HG03439 (cell line): ENCODE measurements at regions not wholly inside any gene's neighbourhood (a gene's known extent, or its start where the extent isn't known, plus 50 kb on each side); places are given as distances from the start of the nearest gene placed in this dataset.

ENCODE experiments used
- ATAC-seq: cut with Tn5 transposase; IDR thresholded peaks from one replicate; pipeline ENCODE4 v1.9.1; 2021; ENCODE audit warnings: mild to moderate bottlenecking, moderate library complexity; ENCODE audit not compliant: unreplicated experiment

- ATAC-seq: no peak
Measured at GRCh38 chr12:58131986-58132755, 190.8 kb downstream of the ATP23 start.

- ATAC-seq: no peak
Measured at GRCh38 chr12:58138424-58138823, 197.1 kb downstream of the ATP23 start.

- no peak for ATAC-seq
Measured at GRCh38 chr12:58139894-58140293, 198.5 kb downstream of the ATP23 start.

GRCh38 chr12:58140395-58140794 is 199.0 kb downstream of the ATP23 start:
- no peak for ATAC-seq

GRCh38 chr12:58142991-58143390 is 201.6 kb downstream of the ATP23 start:
- ATAC-seq: no peak

GRCh38 chr12:58143498-58143995 is 202.2 kb downstream of the ATP23 start:
- ATAC-seq: no peak

GRCh38 chr12:58148405-58148804 is 207.0 kb downstream of the ATP23 start:
- no peak for ATAC-seq

- ATAC-seq: no peak
Measured at GRCh38 chr12:58148976-58149375, 207.6 kb downstream of the ATP23 start.

- ATAC-seq: no peak
Measured at GRCh38 chr12:58154359-58154758, 213.0 kb downstream of the ATP23 start.

- ATAC-seq: no peak
Measured at GRCh38 chr12:58156697-58157096, 215.3 kb downstream of the ATP23 start.

GRCh38 chr12:58159941-58160340 is 218.6 kb downstream of the ATP23 start:
- no peak for ATAC-seq

GRCh38 chr12:58161773-58162172 is 220.4 kb downstream of the ATP23 start:
- ATAC-seq: no peak

GRCh38 chr12:58163021-58163420 is 221.7 kb downstream of the ATP23 start:
- no peak for ATAC-seq

- no peak for ATAC-seq
Measured at GRCh38 chr12:58166643-58167042, 225.3 kb downstream of the ATP23 start.

- no peak for ATAC-seq
Measured at GRCh38 chr12:58167622-58168021, 226.3 kb downstream of the ATP23 start.

GRCh38 chr12:58169826-58170225 is 228.5 kb downstream of the ATP23 start:
- ATAC-seq: no peak

GRCh38 chr12:58171914-58172313 is 230.5 kb downstream of the ATP23 start:
- no peak for ATAC-seq

GRCh38 chr12:58172433-58173073 is 231.2 kb downstream of the ATP23 start:
- ATAC-seq: no peak

GRCh38 chr12:58174316-58174715 is 232.9 kb downstream of the ATP23 start:
- no peak for ATAC-seq

GRCh38 chr12:58176296-58176869 is 235.0 kb downstream of the ATP23 start:
- ATAC-seq: no peak

GRCh38 chr12:58177366-58177765 is 236.0 kb downstream of the ATP23 start:
- no peak for ATAC-seq

GRCh38 chr12:58184212-58184611 is 242.8 kb downstream of the ATP23 start:
- no peak for ATAC-seq
